KMS-11 (cell line): ENCODE measurements at regions not wholly inside any gene's neighbourhood (a gene's known extent, or its start where the extent isn't known, plus 50 kb on each side); places are given as distances from the start of the nearest gene placed in this dataset.

Experiments used
- H2AFZ ChIP-seq: fragments of 200-600 bp; sonication (generic); 2 replicates; pipeline ENCODE4 v1.6.1; 2016; ENCODE audit warnings: antibody characterized with exemption, mixed run types, low read depth
- H3K27ac ChIP-seq: fragments of 200-600 bp; sonication (generic); 2 replicates; pipeline ENCODE4 v1.6.1; 2016; ENCODE audit warnings: mild to moderate bottlenecking, mixed run types
- H3K27me3 ChIP-seq: fragments of 200-600 bp; sonication (generic); 2 replicates; pipeline ENCODE4 v1.6.1; 2017; ENCODE audit warnings: mild to moderate bottlenecking, low read depth, mixed run types, moderate library complexity; ENCODE audit not compliant: insufficient read depth
- H3K36me3 ChIP-seq: fragments of 200-600 bp; sonication (generic); 2 replicates; pipeline ENCODE4 v1.6.1; 2017; ENCODE audit warnings: mild to moderate bottlenecking, mixed run types; ENCODE audit not compliant: insufficient read depth
- H3K4me1 ChIP-seq: fragments of 200-600 bp; sonication (generic); 2 replicates; pipeline ENCODE4 v1.6.1; 2016; ENCODE audit warnings: mild to moderate bottlenecking, low read depth, mixed run types; ENCODE audit not compliant: poor library complexity, severe bottlenecking
- H3K4me2 ChIP-seq: fragments of 200-600 bp; sonication (generic); 2 replicates; pipeline ENCODE4 v1.7.0; 2016; ENCODE audit warnings: mild to moderate bottlenecking, mixed run types
- H3K4me3 ChIP-seq: fragments of 200-600 bp; sonication (generic); IDR thresholded peaks from 2 replicates; pipeline ENCODE4 v1.6.1; 2017; ENCODE audit warnings: low read depth, low read length, mixed read lengths; ENCODE audit not compliant: insufficient read depth
- H3K79me2 ChIP-seq: fragments of 200-600 bp; sonication (generic); 2 replicates; pipeline ENCODE4 v1.6.1; 2016; ENCODE audit warnings: low read depth, mixed run types; ENCODE audit not compliant: insufficient read depth
- H3K9ac ChIP-seq: fragments of 200-600 bp; sonication (generic); 2 replicates; pipeline ENCODE4 v1.6.1; 2016; ENCODE audit warnings: mild to moderate bottlenecking, mixed run types
- H4K20me1 ChIP-seq: fragments of 200-600 bp; sonication (generic); 2 replicates; pipeline ENCODE4 v1.6.1; 2016; ENCODE audit warnings: mild to moderate bottlenecking, mixed run types; ENCODE audit not compliant: insufficient read depth
- TF ChIP-seq, protein P1 (sequence below): fragments of 200-600 bp; sonication (generic); conservative IDR thresholded peaks from 2 replicates; pipeline ENCODE4 v1.6.1; 2017; ENCODE audit warnings: low read depth, mild to moderate bottlenecking, antibody characterized with exemption, low read length, moderate library complexity, mixed read lengths

DNA sequence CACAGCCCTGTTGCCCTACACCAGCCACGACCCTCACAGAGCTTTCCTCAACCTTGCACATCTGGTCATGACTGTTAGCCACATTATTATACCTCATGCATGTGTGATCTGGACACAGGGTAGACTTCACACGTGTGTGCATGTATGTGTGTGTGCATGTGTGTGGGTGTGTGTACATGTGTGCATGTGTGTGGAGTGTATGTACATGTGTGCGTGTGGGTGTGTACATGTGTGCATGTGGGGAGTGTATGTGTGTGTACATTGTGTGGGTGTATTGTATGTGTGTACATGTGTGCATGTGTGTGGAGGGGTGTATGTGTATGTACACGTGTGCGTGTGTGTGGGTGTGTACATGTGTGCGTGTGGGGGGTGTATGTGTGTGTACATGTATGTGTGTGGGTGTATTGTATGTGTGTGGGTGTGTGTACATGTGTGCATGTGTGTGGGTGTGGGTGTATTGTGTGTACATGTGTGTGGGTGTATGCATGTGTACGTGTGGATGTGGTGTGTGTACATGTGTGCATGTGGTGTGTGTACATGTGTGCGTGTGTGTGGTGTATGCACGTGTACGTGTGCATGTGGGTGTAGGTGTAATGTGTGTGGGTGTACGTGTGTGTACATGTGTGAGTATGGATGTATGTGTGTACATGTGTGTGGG is 130.2 kb downstream of the C16orf95 start:
- Histone ChIP-seq H2AFZ (no peak overlapping the region), H4K20me1 (no peaks in the 10 kb centered on the region), H3K79me2 (no peaks in the 10 kb centered on the region), H3K4me1 (no peaks in the 10 kb centered on the region), H3K4me2 (no peak overlapping the region), H3K27ac (no peak overlapping the region), H3K36me3 (no peaks in the 10 kb centered on the region), H3K4me3 (no peak overlapping the region), H3K27me3 (peaks cover 7% of the 10 kb centered on the region; the same call in 1 of the 2 replicates), H3K9ac (no peak overlapping the region)
- TF ChIP-seq, protein P1, sequence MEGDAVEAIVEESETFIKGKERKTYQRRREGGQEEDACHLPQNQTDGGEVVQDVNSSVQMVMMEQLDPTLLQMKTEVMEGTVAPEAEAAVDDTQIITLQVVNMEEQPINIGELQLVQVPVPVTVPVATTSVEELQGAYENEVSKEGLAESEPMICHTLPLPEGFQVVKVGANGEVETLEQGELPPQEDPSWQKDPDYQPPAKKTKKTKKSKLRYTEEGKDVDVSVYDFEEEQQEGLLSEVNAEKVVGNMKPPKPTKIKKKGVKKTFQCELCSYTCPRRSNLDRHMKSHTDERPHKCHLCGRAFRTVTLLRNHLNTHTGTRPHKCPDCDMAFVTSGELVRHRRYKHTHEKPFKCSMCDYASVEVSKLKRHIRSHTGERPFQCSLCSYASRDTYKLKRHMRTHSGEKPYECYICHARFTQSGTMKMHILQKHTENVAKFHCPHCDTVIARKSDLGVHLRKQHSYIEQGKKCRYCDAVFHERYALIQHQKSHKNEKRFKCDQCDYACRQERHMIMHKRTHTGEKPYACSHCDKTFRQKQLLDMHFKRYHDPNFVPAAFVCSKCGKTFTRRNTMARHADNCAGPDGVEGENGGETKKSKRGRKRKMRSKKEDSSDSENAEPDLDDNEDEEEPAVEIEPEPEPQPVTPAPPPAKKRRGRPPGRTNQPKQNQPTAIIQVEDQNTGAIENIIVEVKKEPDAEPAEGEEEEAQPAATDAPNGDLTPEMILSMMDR: no peak

DNA sequence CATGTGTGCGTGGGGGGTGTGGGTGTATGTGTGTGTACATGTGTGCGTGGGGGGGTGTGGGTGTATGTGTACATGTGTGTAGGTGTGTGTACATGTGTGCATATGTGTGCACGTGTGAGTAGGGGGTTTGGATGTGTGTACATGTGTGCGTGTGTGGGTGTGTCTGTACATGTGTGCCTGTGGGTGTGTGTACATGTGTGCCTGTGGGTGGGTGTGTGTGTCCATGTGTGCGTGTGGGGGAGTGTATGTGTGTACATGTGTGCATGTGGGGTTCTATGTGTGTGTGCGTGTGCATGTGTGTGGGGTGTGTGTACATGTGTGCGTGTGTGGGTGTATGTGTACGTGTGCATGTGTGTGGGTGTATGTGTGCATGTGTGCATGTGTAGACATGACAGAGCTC is 129.1 kb downstream of the C16orf95 start:
- TF ChIP-seq, protein P1: no peak
- no peaks in the 10 kb centered on the region for H3K79me2 ChIP-seq
- H4K20me1 ChIP-seq: no peaks in the 10 kb centered on the region
- no peak overlapping the region for H3K9ac ChIP-seq
- H2AFZ ChIP-seq: no peak overlapping the region
- H3K4me2 ChIP-seq: no peak overlapping the region
- peaks cover 7% of the 10 kb centered on the region; the same call in 1 of the 2 replicates for H3K27me3 ChIP-seq
- H3K27ac ChIP-seq: no peak overlapping the region
- H3K36me3 ChIP-seq: no peaks in the 10 kb centered on the region
- H3K4me1 ChIP-seq: no peaks in the 10 kb centered on the region
- H3K4me3 ChIP-seq: no peak overlapping the region

GRCh38 chr16:87189426-87189825 is 127.8 kb downstream of the C16orf95 start:
- H3K9ac ChIP-seq: no peak overlapping the region
- H3K27me3 ChIP-seq: peaks cover 2% of the 10 kb centered on the region; the same call in 1 of the 2 replicates
- TF ChIP-seq, protein P1: no peak
- H4K20me1 ChIP-seq: no peaks in the 10 kb centered on the region
- H3K36me3 ChIP-seq: no peaks in the 10 kb centered on the region
- H3K4me3 ChIP-seq: no peak overlapping the region
- H3K27ac ChIP-seq: no peak overlapping the region
- no peak overlapping the region for H3K4me2 ChIP-seq
- H3K79me2 ChIP-seq: no peaks in the 10 kb centered on the region
- no peak overlapping the region for H2AFZ ChIP-seq
- H3K4me1 ChIP-seq: no peaks in the 10 kb centered on the region

DNA sequence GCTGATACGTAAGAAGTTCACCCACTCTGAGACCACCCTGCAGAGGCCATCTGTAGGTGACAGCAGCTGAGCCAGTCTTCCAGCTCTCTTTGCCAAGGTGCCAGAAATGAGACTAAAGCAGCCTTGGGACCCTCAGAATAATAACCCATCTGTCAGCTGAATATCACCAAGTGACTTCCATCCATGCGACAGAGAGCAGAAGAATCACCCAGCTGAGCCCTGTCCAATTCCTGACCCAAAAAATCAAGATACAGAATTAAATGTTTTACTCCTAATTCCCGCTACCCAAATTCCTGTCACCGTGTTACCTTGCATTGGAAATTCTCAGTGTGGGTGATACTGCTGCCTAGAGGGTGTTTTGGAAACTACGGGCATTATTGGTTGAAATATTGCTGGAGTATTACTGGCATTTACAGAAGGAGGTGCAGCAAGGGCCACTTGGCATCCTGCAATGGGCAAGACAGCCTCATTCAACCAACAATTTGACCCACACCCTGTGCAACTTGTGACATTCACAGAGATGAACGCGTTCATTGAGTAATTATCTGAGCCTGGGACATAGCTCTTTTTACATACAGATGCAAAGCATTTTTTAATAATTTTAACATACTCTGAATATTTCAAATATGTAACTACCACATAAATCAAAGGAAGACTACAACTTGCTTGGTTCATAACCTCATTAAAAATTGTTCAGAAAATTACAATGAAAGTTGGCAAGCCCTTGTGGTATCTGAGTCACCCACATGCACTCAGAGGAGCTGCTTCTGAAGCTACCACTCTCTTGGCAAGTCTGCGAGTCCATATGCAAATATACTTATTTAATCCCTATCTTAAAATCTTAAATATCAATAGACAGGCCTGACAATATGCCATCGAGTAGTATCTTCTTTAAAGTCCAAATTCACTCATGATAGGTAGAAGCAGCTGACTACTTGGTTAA is 126.6 kb downstream of the C16orf95 start:
- no peak overlapping the region for H3K27ac ChIP-seq

More for the DNA sequence above, 126.6 kb downstream of the C16orf95 start:
- TF ChIP-seq, protein P1: no peak
- Histone ChIP-seq H4K20me1 (no peaks in the 10 kb centered on the region), H2AFZ (no peak overlapping the region), H3K4me2 (no peak overlapping the region), H3K9ac (no peak overlapping the region), H3K4me3 (no peak overlapping the region), H3K36me3 (no peaks in the 10 kb centered on the region), H3K27me3 (peaks cover 2% of the 10 kb centered on the region; the same call in 1 of the 2 replicates), H3K79me2 (no peaks in the 10 kb centered on the region), H3K4me1 (no peaks in the 10 kb centered on the region)
